Femur (tissue), 1 donor: ENCODE measurements at regions not wholly inside any gene's neighbourhood (a gene's known extent, or its start where the extent isn't known, plus 50 kb on each side); places are given as distances from the start of the nearest gene placed in this dataset.
A peak's percentile ranks its signal among the peaks of the same experiment; 100 is the strongest.
"Not testable (repeated sequence)": the region's sequence is repeated elsewhere in the genome, so short reads cannot be mapped to it uniquely, and the experiment has no call there.

Experiments
- DNase-seq: peaks from one replicate; pipeline ENCODE4 v3.0.0-alpha.2; 2017

DNA sequence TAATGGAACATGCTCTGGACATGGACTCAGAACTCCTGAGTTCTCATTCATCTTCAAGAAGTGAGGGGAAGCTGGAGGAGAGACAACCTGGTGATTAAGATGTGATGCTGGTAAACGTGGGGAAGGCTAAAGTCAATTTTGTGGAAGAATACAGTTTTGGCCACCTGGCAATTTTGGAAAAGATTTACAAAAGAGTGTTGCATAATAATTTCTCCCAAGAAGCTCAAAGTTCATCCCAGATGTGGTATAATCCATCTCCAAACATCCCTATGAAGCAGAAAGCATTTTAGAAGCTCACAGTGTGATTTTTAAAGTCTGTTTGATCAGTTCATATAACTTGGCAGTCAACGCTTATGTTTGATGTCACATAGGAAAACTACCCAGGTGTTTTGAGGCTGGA is 208.7 kb downstream of the LMX1A start:
- no peak for DNase-seq

DNA sequence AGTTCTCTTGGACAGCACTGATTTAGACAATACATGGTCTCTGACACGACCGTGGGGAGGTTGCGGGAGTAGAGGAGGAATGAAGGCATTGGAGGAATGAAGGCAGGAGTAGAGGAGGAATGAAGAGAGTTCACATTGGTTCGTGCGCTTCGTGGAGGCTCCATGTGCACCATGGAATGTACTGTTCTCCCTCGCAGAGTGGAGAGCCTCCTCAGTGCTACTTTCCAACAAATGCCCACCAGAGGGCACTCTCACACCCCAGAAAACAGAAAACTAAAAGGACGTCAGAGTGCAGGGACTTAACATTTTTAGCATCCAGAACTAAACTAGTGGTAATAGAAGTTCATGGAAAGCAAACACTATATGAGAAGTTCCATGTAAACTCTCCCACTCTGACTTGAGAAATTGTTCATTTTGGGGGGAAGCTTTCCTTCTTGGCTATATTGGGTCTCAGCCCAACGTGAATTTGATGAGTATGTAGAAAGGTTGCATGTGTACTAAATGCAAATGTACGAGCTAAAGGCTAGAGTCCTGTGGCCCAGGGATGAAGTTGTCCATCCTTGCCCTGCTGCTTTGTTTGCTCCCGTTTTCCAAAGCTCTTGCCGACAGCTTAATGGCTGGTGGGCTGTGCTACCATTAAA is 211.6 kb downstream of the LMX1A start:
- peak; percentile 81 for DNase-seq

DNA sequence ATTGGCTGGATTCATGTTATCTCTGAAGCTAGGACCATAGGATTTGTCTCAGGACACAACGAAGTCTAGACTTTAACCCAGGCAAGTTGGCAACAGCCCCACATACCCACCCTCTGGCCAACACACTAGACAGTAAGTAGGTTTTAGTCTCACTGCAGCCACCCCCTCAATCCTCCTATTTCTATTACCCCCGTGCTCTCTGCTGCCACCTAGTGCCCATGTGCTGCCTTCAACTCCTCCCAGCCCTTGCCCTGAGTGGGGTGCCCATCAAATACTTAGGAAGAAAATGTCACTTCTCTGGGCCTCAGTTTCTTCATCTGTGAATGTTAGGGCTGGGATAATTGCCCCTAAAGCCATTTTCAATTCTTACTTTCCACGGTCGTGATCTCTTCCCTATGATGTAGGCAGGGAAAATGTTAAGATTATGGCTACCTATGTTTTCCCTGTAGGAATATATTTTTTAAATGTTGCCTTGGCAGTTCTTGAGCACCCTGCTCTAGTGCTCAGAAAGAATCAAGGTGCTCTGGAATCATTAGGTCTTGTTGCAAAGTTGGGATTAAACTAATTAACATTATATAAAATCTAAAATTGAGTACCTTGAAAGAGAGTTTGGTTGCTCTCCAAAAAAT is 213.0 kb downstream of the LMX1A start:
- DNase-seq: no peak

DNA sequence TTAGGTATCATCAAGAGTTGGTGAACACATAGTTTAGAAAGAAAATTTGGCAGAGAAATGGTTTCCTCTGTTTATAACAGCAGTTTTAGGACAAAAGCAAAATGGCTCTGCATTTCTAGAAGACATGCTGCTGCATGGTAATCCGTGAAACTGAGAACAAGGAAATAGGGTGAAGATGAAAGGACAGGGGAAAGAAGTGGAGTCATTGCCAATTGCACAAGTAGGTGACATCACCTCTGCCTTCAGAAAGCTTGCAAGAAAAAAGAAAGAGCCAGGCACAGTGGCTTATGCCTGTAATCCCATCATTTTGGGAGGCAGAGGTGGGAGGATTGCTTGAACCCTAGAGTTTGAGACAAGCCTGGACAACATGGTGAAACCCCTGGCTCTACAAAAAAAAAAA is 217.6 kb downstream of the LMX1A start:
- no peak for DNase-seq

DNA sequence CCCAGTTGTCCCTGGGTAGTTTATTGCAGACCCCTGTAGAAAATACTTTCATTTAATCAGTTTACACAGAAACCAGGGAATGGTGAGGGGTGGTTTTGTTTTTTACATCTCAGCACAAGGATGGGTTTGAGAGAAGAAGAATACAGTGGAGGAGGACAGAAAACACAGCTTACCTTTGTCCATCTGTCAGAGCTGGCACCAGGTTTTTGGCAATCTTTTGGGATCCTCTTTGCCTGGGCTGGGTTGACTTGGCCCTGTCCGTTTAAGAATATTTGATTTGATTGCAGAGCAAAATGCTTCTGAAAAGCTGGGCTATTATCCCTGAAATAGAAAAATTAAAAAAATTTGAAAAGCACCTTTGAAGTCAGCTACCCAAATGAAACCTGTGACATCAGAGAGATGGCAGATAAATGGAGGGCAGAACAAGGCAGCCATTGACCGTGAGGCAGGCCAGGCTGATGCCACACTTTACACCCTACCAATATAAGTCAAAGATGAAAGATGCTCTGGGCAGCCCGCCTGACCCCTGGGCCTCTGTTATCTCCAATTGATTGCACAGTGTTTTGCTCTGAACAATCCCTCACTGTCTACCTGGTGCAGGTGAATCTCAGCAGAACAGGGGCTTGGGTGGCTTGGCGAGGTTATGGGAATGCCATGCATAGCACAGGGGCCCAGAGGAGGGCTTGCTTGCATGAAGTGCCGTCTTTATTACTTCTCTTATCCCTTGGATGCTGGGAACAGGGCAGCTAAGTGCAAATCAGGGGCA is 218.8 kb downstream of the LMX1A start:
- DNase-seq: no peak

DNA sequence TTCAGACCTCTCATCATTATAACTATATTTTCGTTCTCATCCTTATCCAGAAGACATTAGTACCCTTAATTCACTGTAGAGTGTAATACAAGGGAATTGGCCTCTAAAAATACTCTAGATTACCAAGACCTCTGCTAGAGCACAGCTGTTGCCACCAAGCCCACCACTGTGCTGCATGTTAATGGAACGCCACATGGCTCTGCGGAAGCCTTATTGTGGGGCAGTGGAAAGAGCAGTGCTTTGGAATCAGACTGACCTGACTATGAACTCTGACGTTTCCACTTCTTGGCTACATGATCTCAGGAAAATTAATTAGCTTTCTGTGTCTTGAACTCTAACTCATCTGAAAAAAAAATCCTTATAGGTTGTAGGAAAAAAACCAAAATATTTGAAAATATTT is 222.1 kb downstream of the LMX1A start:
- DNase-seq: no peak

DNA sequence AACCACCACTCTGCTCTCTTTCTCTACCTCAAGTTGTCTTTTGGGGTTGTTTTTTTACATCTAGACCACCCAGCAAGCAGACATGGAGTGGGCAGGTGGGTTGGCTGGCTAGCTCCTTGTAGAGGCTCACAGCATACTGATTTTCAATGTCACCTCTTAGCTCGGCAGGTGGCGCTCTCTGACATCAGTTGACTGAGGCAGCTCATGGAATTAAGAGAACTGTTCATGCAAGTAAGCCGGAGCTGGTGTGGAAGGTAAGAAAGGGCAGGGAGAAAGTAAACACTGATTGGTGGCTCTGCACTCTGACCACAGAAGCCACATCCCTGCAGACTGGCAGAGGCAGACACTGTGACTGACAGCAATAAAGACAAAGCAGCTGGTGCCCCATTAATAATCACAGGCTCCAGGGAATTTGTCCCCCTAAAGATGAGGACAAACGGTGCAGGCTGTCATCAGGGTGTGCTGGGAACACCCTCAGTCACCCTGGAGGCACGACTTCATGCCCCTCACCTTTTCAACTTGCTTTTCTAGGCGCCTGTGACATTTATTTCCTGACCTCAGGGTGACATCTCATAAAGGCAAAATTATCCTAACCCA is 226.8 kb downstream of the LMX1A start:
- peak; percentile 63 for DNase-seq

DNA sequence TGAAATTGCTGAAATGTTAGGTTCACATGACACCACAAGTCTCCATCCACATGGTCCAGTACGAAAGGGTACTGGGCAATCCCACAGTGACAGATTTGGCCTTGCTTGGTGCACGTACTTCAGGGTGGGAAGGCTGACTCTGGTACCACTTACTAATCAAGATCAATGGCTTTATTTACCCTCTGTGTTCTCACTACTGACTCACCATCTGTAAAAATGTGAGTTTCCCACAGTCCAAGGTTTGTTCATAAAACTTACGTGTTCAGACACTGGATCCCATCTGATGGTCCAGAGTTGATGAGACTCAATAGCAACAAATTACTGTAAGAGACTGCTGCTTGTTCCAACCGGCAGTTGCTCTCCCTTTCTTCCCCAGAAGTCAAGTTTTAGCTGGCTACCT is 231.7 kb downstream of the LMX1A start:
- no peak for DNase-seq

DNA sequence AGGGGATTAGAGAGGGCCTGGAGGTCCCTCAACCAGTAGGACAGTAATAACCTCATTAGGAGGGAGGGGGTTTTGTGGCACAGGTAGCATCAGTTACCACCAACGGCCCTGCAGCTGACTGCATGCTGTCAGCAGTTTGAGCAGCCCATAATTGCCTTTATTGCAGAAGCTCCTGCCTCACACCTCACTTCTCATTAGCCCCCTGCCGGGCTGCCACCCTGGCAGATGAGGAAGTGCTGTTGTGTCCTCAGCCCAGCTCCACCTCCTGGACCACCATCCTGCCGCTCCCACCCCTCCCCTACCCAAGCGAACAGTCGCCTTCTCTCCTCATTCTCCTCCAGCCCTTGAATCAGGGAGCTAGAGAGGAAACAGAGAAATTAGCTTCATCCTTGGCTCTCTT is 237.4 kb downstream of the LMX1A start:
- no peak for DNase-seq

DNA sequence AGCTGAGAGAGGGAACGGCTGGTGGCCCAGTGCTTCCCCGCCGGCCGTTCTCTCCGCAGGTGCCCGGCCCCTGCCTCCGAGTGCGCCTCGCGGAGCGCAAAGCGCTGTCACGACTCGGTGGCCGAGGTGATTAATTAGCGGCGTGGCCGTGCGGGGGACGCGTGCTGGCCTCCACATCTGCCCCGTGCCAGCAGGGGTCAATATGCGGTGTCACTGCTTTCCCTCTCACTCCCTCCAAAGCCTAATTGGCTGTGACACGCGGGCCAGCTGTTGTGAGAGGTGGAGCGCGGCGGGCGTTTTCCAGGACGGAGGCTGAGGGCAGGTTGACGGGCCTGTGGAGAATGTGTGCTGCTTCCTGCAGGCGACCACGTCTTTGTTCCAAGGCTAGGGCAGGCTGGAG is 239.0 kb downstream of the LMX1A start:
- DNase-seq: no peak

DNA sequence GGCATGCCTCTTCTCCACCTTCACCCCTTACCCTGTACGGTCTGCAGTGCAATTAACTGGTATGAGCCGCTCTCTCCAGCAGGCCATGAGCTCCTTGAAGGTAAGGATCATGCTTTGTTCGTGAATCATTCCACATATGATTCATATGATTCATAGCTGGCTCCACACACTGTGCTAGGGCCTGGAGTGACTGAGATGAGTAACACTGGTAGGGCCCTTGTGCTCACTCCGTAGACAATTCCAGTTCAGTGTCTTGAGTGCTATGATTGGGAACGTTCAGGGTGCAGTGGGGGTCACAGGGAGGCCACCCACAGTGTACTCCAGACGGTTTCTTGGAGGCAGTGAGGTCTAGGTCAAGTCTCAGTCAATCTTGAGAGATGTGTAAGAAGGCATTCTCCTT is 239.8 kb downstream of the LMX1A start:
- no peak for DNase-seq

DNA sequence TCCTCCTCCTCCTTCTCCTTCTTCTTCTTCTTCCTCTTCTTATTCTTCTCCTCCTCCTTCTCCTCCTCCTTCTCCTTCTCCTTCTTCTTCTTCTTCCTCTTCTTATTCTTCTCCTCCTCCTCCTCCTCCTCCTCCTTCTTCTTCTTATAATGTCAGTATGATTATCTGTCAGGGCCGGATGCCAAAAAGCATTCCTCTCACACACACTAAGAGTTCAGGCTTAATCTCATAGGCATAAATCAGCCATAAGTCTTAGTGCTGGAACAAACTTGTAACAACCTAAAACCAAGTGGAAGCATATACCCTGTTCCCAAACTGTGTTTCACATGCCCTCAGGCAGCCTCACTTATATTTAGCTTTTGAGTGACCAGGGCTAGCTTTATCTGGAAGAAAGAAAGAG is 240.3 kb downstream of the LMX1A start:
- DNase-seq: no peak

DNA sequence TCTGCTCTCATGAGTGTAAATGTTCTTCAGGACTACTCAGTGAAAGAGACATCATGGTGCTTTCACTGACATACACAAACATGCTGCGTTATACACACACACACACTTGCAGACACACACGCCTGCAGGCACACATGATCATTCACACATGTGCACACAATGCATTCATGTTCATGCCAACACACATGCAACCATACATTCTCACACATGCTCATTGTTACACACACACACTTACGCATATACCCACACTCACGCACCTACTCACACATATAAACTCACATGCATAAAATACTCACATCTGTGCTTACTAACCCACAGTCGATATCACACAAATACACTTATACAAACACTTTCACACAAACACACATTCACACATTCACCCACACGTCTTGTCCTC is 241.6 kb downstream of the LMX1A start:
- DNase-seq: no peak

DNA sequence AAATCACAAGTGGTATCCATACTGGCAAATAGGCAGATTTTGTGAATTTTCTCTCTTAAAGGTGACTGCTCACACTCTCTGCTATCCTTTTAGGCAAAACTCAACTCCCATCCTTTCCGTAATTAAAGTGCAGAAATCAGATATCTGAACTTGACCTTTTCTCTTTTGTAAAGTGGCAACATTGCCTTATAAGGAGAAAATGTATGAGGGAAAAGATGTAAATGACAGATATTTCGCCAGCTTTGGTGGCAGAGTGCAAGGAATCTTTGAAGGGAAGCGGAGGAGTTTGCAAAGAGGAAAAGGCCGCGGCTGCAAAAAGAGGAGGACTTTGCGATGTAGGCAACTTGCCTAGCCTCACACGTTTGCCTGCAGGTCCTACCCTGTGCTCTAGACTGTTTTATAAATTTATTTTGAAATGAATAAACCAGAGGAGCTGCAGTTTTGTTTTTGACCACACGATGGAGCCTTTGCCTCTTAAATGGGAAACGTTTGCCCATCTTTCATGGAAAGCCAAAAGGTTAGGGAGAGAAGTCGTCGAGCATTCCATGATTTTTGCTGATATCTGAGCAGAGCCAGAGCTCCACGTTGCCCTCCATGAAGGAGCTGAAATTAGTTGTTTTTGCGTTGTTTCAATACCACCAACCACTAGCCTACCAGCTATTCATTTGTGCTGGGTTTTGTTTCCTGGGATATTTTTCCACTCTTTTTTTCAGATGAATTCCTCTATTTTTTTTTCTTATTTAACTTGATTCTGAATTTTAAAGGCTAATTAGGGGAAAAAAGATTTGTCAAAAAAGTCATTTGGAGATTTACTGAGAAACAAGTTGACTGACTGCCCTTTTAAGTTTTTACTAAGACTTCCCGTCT is 242.3 kb downstream of the LMX1A start:
- DNase-seq: peak; percentile 42

DNA sequence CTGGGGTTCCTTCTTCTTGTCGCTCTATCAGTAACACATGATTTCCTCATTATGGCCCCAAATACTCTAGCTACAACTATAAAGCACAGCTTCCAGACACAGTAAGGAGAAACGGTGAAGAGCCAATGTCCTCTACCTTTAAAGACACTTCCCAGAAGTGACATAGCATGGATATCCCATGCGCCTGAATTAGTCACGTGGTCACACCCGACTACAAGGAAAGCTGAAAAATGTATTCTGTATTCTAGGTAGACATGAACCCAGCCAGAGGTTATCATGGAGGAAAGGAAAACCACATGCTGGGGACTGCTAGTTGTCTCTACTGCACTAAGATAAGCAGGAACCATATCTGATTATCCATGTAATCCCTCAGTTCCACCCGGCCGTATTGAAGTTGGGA is 244.3 kb downstream of the LMX1A start:
- DNase-seq: no peak

DNA sequence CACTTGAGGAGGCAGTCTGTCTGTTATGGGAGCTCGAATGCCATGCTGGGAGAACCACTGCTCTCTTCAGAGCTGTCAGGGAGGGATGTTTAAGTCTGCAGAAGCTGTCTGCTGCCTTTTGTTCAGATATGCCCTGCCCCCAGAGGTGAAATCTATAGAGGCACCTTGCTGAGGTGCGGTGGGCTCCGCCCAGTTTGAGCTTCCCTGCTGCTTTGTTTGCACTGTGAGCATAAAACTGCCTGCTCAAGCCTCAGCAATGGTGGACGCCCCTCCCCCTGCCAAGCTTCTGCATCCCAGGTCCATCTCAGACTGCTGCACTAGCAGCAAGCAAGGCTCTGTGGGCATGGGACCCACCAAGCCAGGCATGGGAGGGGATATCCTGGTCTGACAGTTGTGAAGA is 247.5 kb downstream of the LMX1A start:
- no peak for DNase-seq

DNA sequence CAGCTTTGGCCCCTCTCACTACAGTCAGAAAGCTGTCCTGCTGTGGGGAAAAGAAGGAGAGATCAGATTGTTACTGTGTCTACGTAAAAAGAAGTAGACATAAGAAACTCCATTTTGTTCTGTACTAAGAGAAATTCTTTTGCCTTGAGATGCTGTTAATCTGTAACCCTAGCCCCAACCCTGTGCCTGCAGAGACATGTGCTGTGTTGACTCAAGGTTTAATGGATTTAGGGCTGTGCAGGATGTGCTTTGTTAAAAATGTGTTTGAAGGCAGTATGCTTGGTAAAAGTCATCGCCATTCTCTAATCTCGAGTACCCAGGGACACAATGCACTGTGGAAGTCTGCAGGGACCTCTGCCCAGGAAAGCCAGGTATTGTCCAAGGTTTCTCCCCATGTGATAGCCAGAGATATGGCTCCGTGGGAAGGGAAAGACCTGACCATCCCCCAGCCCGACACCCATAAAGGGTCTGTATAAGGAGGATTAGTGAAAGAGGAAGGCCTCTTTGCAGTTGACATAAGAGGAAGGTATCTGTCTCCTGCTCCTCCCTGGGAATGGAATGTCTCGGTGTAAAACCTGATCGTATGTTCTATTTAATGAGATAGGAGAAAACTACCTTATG is 263.9 kb downstream of the LMX1A start:
- not testable (repeated sequence) for DNase-seq

DNA sequence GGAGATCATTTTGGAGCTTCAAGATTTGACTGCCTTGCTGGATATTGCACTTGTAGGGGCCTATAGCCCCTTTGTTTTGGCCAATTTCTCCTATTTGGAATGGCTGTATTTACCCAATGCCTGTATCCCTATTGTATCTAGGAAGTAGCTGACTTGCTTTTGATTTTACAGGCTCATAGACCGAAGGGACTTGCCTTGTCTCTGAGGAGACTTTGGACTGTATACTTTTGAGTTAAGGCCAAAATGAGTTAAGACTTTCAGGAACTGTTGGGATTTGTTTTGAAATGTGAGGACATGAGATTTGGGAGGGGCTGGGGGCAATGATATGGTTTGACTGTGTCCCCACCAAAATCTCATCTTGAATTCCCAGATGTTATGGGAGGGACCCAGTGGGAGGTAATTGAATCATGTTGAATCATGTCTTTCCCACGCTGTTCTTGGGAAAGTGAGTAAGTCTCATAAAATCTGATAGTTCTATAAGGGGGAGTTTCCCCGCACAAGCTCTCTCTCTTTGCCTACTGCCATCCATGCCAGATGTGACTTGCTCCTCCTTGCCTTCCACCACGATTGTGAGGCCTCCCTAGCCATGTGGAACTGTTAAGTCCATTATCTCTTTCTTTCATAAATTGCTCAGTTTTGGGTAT is 276.1 kb downstream of the LMX1A start:
- no peak for DNase-seq

DNA sequence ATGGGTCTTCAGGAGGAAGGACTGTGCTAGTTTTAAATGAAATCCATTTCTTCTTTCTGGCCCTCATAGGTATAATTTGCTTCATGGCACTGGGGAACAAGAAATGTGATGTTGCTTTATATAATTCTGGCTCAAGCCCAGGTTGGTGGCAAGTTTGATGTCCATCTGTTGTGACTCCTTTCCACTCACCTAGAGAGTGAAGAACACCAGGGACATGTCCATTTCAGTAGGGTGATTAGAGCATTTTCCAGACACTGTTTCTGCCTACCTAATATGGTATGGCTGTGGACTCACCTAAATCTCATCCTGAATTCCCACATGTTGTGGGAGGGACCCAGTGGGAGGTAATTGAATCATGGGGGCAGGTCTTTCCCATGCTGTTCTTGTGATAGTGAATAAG is 278.1 kb downstream of the LMX1A start:
- DNase-seq: no peak

DNA sequence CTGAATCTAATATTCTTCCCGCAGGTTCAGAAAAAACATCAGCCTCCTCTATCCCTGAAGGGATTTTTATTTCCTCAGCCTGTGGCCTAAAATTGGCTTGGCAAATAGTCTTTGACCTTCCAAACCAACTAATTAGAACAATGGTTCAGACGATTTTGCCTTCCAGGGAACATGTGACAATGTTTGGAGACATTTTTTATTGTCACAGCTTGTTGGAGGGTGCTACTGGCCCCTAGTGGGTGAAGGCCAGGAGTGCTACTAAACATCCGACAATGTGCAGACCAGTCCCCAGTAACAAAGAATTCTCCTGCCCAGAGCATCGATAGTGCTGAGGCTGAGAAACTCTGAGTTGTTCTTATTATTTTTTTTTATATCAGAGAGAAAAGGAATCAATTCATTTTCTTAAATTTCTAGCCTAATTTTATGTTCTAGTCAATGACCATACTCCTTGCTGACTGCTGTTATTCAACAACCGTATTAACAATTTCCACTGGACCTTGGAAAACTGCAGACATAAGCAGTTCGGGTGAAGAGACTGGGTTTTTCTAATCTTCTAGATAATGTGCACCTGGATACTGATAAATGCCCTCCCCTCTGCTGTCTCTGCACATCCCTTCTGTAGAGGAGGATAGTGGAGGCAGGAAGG is 280.7 kb downstream of the LMX1A start:
- DNase-seq: peak; percentile 35
